ENCODE measurements at regions not wholly inside any gene's neighbourhood (a gene's known extent, or its start where the extent isn't known, plus 50 kb on each side); places are given as distances from the start of the nearest gene placed in this dataset.

DNA sequence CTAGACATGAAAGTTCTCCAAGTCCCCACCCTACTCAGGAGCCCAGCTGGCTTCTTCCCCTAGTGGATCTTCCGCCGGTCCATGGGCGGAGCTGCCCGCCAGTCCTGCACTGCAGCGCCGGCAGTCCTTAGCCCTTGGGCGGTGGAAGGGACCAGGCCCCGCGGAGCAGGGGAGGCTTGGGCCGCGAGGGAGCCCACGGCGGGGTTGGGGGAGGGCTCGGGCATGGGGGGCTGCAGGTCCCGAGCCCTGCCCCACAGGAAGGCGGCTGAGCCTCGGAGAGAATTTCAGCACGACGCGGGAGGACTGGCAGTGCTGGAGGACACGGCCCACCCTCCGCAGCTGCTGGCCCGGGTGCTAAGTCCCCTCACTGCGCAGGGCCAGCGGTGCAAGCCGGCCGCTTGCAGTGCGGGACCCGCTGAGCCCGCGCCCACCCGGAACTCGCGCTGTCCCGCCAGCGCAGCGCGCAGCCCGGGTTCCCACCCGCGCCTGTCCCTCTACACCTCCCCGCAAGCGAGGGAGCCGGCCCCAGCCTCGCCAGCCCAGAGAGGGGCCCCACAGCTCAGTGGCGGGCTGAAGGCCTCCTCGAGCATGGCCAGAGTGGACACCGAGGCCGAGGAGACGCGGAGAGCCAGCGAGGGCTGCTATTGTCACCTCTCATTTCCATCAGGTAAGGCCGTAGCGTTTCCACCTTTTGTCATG is 1398.6 kb downstream of the MRPL39 start:
- TF ChIP-seq, protein P1, sequence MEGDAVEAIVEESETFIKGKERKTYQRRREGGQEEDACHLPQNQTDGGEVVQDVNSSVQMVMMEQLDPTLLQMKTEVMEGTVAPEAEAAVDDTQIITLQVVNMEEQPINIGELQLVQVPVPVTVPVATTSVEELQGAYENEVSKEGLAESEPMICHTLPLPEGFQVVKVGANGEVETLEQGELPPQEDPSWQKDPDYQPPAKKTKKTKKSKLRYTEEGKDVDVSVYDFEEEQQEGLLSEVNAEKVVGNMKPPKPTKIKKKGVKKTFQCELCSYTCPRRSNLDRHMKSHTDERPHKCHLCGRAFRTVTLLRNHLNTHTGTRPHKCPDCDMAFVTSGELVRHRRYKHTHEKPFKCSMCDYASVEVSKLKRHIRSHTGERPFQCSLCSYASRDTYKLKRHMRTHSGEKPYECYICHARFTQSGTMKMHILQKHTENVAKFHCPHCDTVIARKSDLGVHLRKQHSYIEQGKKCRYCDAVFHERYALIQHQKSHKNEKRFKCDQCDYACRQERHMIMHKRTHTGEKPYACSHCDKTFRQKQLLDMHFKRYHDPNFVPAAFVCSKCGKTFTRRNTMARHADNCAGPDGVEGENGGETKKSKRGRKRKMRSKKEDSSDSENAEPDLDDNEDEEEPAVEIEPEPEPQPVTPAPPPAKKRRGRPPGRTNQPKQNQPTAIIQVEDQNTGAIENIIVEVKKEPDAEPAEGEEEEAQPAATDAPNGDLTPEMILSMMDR (IDR thresholded peaks at IDR 0.05): no peak
- no peak for TF ChIP-seq POLR2A (IDR thresholded peaks at IDR 0.05)

Measured in body of pancreas (tissue), 4 donors.